GM23338 (cell line): ENCODE measurements at regions not wholly inside any gene's neighbourhood (a gene's known extent, or its start where the extent isn't known, plus 50 kb on each side); places are given as distances from the start of the nearest gene placed in this dataset.

ENCODE experiments used
- CTCF ChIP-seq, 2 experiments: fragments of 200-600 bp in 1 of 2; sonication (generic) in 1 of 2; conservative IDR thresholded peaks; 2 replicates each; pipeline versions ENCODE4 v1.5.1 to v1.6.1; 2016 to 2017; ENCODE audit warnings: antibody characterized with exemption in 2 of 2, low read depth in 2 of 2, mild to moderate bottlenecking in 2 of 2, moderate library complexity in 1 of 2
- EZH2 ChIP-seq: fragments of 200-600 bp; sonication (generic); IDR thresholded peaks from one replicate; pipeline ENCODE4 v1.8.0; 2017; ENCODE audit warnings: antibody characterized with exemption, mild to moderate bottlenecking, low read depth; ENCODE audit not compliant: unreplicated experiment
- POLR2AphosphoS5 ChIP-seq: IDR thresholded peaks from 2 replicates; pipeline ENCODE4 v1.6.1; 2016; ENCODE audit warnings: antibody characterized with exemption, low read depth
- REST ChIP-seq: IDR thresholded peaks from one replicate; pipeline ENCODE4 v1.6.1; 2018; ENCODE audit warnings: antibody characterized with exemption; ENCODE audit not compliant: unreplicated experiment

- TF ChIP-seq CTCF (conservative IDR thresholded peaks at IDR 0.05; ENCODE audit: low read depth in 2 of 2) (no peak), EZH2 (no peak), REST (no peak), POLR2AphosphoS5 (no peak)
Observed at GRCh38 chr6:23650676-23651075, 475.3 kb upstream of the NRSN1 start.
